H9 (cell line): ENCODE measurements at regions not wholly inside any gene's neighbourhood (a gene's known extent, or its start where the extent isn't known, plus 50 kb on each side); places are given as distances from the start of the nearest gene placed in this dataset.

Experiments
- DNase-seq: peaks from one replicate; pipeline ENCODE4 v3.0.0-alpha.2; 2017
- H2AFZ ChIP-seq: one replicate; pipeline ENCODE4 v1.6.1; 2013; ENCODE audit warnings: mild to moderate bottlenecking, low read length, control low read depth, moderate library complexity
- H2AK5ac ChIP-seq: 2 replicates; pipeline ENCODE4 v1.6.1; 2013; ENCODE audit warnings: low read length, control low read depth, mixed read lengths; ENCODE audit not compliant: insufficient read length
- H2BK120ac ChIP-seq: one replicate; pipeline ENCODE4 v1.6.1; 2013; ENCODE audit warnings: low read depth, mild to moderate bottlenecking, low read length, control low read depth, inconsistent platforms; ENCODE audit not compliant: poor library complexity, severe bottlenecking
- H2BK12ac ChIP-seq: 2 replicates; pipeline ENCODE4 v1.6.1; 2013; ENCODE audit warnings: low read length, control low read depth, mixed read lengths, low read depth; ENCODE audit not compliant: insufficient read length
- H2BK15ac ChIP-seq: 2 replicates; pipeline ENCODE4 v1.6.1; 2013; ENCODE audit warnings: low read depth, low read length, control low read depth
- H2BK20ac ChIP-seq: one replicate; pipeline ENCODE4 v1.6.1; 2013; ENCODE audit warnings: low read depth, mild to moderate bottlenecking, low read length, control low read depth, inconsistent platforms; ENCODE audit not compliant: poor library complexity, severe bottlenecking
- H2BK5ac ChIP-seq: 2 replicates; pipeline ENCODE4 v1.6.1; 2013; ENCODE audit warnings: low read length, control low read depth, mixed read lengths; ENCODE audit not compliant: insufficient read length
- H3K14ac ChIP-seq: 2 replicates; pipeline ENCODE4 v1.6.1; 2013; ENCODE audit warnings: low read length, control low read depth; ENCODE audit not compliant: insufficient read depth
- H3K18ac ChIP-seq: 2 replicates; pipeline ENCODE4 v1.6.1; 2013; ENCODE audit warnings: low read depth, mild to moderate bottlenecking, mixed read lengths, low read length, control low read depth; ENCODE audit not compliant: insufficient read length
- H3K23ac ChIP-seq: 2 replicates; pipeline ENCODE4 v1.6.1; 2013; ENCODE audit warnings: low read length, control low read depth, mixed read lengths, low read depth; ENCODE audit not compliant: insufficient read length
- H3K23me2 ChIP-seq: 2 replicates; pipeline ENCODE4 v1.6.1; 2013; ENCODE audit warnings: low read depth, mild to moderate bottlenecking, mixed read lengths, low read length, control low read depth; ENCODE audit not compliant: insufficient read length, poor library complexity, severe bottlenecking
- H3K27ac ChIP-seq: 2 replicates; pipeline ENCODE4 v1.5.1; 2013; ENCODE audit warnings: low read length, control low read depth, mixed read lengths, low read depth; ENCODE audit not compliant: insufficient read length
- H3K27me3 ChIP-seq: 2 replicates; pipeline ENCODE4 v1.6.1; 2013; ENCODE audit warnings: low read length, control low read depth, inconsistent platforms; ENCODE audit not compliant: insufficient read depth
- H3K4ac ChIP-seq: 2 replicates; pipeline ENCODE4 v1.6.1; 2013; ENCODE audit warnings: low read depth, mild to moderate bottlenecking, control low read depth, inconsistent platforms, low read length, moderate library complexity
- H3K4me1 ChIP-seq: 2 replicates; pipeline ENCODE4 v1.6.1; 2013; ENCODE audit warnings: low read length, control low read depth, inconsistent platforms; ENCODE audit not compliant: insufficient read depth
- H3K4me2 ChIP-seq: 2 replicates; pipeline ENCODE4 v1.6.1; 2013; ENCODE audit warnings: low read length, control low read depth, mixed read lengths; ENCODE audit not compliant: insufficient read length, insufficient read depth
- H3K56ac ChIP-seq: 2 replicates; pipeline ENCODE4 v1.6.1; 2013; ENCODE audit warnings: low read depth, mild to moderate bottlenecking, mixed read lengths, low read length, control low read depth; ENCODE audit not compliant: insufficient read length
- H3K79me1 ChIP-seq: 2 replicates; pipeline ENCODE4 v1.6.1; 2013; ENCODE audit warnings: low read depth, mild to moderate bottlenecking, moderate library complexity, low read length, control low read depth, inconsistent platforms; ENCODE audit not compliant: insufficient read depth, poor library complexity, severe bottlenecking
- H3K79me2 ChIP-seq: 2 replicates; pipeline ENCODE4 v1.6.1; 2013; ENCODE audit warnings: low read length, control low read depth, inconsistent platforms; ENCODE audit not compliant: insufficient read depth
- H3K9ac ChIP-seq: 2 replicates; pipeline ENCODE4 v1.6.1; 2013; ENCODE audit warnings: low read length, control low read depth, mixed read lengths; ENCODE audit not compliant: insufficient read length; ENCODE audit errors: extremely low read depth
- H3K9me3 ChIP-seq: one replicate; pipeline ENCODE4 v1.6.1; 2013; ENCODE audit warnings: low read depth, low read length, inconsistent platforms; ENCODE audit not compliant: control insufficient read depth
- H3T11ph ChIP-seq: one replicate; pipeline ENCODE4 v1.6.1; 2013; ENCODE audit warnings: mild to moderate bottlenecking, low read length, control low read depth, inconsistent platforms
- H4K20me1 ChIP-seq: one replicate; pipeline ENCODE4 v1.6.1; 2013; ENCODE audit not compliant: control insufficient read depth, insufficient read length, insufficient read depth
- H4K5ac ChIP-seq: 2 replicates; pipeline ENCODE4 v1.6.1; 2013; ENCODE audit warnings: low read depth, mild to moderate bottlenecking, mixed read lengths, low read length, control low read depth; ENCODE audit not compliant: insufficient read length
- H4K8ac ChIP-seq: replicated peaks from 2 replicates; pipeline ENCODE4 v1.6.1; 2013; ENCODE audit warnings: low read length, control low read depth, mixed read lengths, low read depth; ENCODE audit not compliant: insufficient read length
- H4K91ac ChIP-seq: 2 replicates; pipeline ENCODE4 v1.6.1; 2013; ENCODE audit warnings: low read depth, mild to moderate bottlenecking, moderate library complexity, mixed read lengths, low read length, control low read depth; ENCODE audit not compliant: insufficient read length
- H3K27ac Mint-ChIP-seq, 3 experiments: 2 replicates in 2 of 3; 3 replicates in 1 of 3; pipeline ENCODE4 v1.8.0; 2020 to 2021; ENCODE audit warnings: mixed read lengths in 3 of 3, mild to moderate bottlenecking in 1 of 3, moderate library complexity in 1 of 3
- H3K27me3 Mint-ChIP-seq: 2 replicates; pipeline ENCODE4 v1.8.0; 2021; ENCODE audit warnings: low read depth, mild to moderate bottlenecking, moderate library complexity, mixed read lengths
- H3K36me3 Mint-ChIP-seq, 3 experiments: 2 replicates in 2 of 3; 3 replicates in 1 of 3; pipeline ENCODE4 v1.8.0; 2020 to 2021; ENCODE audit warnings: low read depth in 3 of 3, mixed read lengths in 3 of 3; ENCODE audit not compliant: insufficient read depth in 1 of 3
- H3K4me1 Mint-ChIP-seq, 2 experiments: 2 replicates each; pipeline ENCODE4 v1.8.0; 2020; ENCODE audit warnings: mixed read lengths in 2 of 2
- H3K4me3 Mint-ChIP-seq, 2 experiments: 2 replicates in 1 of 2; 3 replicates in 1 of 2; pipeline ENCODE4 v1.8.0; 2020 to 2021; ENCODE audit warnings: mild to moderate bottlenecking in 2 of 2, mixed read lengths in 2 of 2, moderate library complexity in 1 of 2
- H3K9me3 Mint-ChIP-seq, 2 experiments: 2 replicates in 1 of 2; 3 replicates in 1 of 2; pipeline ENCODE4 v1.8.0; 2020; ENCODE audit warnings: mild to moderate bottlenecking in 2 of 2, mixed read lengths in 2 of 2, moderate library complexity in 1 of 2
- CTCF ChIP-seq: fragments of 200-600 bp; sonication (generic); conservative IDR thresholded peaks from 3 replicates; pipeline ENCODE4 v1.8.0; 2021; ENCODE audit warnings: antibody characterized with exemption, mild to moderate bottlenecking

GRCh38 chr17:34172390-34172918 is 82.6 kb upstream of the CCL2 start:
- Histone ChIP-seq H4K20me1 (no peaks in the 10 kb centered on the region), H4K8ac (no peak overlapping the region), H3K56ac (no peak overlapping the region), H2BK12ac (no peak overlapping the region), H3T11ph (no peak overlapping the region), H2AK5ac (no peak overlapping the region), H4K91ac (no peak overlapping the region), H3K4ac (no peak overlapping the region), H3K18ac (no peak overlapping the region), H3K27ac (no peak overlapping the region), H3K23ac (no peak overlapping the region), H2BK5ac (no peak overlapping the region), H3K9ac (no peak overlapping the region), H2BK15ac (no peak overlapping the region), H3K4me1 (no peaks in the 10 kb centered on the region), H3K4me2 (no peak overlapping the region), H2BK120ac (no peak overlapping the region), H2AFZ (no peak overlapping the region), H4K5ac (no peak overlapping the region), H3K9me3 (no peaks in the 10 kb centered on the region), H3K23me2 (no peaks in the 10 kb centered on the region), H2BK20ac (no peak overlapping the region), H3K79me1 (no peaks in the 10 kb centered on the region), H3K14ac (no peak overlapping the region), H3K79me2 (no peaks in the 10 kb centered on the region), H3K27me3 (no peaks in the 10 kb centered on the region)
- DNase-seq, result no peak
- H3K27me3 Mint-ChIP-seq, result no peaks in the 10 kb centered on the region; the same call in 1 of the 2 replicates
- peaks cover 0 to 9% (median 7%) of the 10 kb centered on the region in 3 experiments; a peak in 4 of 7 replicates for H3K36me3 Mint-ChIP-seq
- peaks cover 9 to 13% of the 10 kb centered on the region in 2 experiments for H3K9me3 Mint-ChIP-seq
- peaks cover 5 to 6% of the 10 kb centered on the region in 2 experiments for H3K4me1 Mint-ChIP-seq
- TF ChIP-seq CTCF, result no peak
- no peak overlapping the region for H3K4me3 Mint-ChIP-seq
- no peak overlapping the region for H3K27ac Mint-ChIP-seq
